RWPE1 (cell line): ENCODE measurements at regions not wholly inside any gene's neighbourhood (a gene's known extent, or its start where the extent isn't known, plus 50 kb on each side); places are given as distances from the start of the nearest gene placed in this dataset.

ENCODE experiments used
- CTCF ChIA-PET: fragments of 350-600 bp; sonication (Branson Sonifier 250); formaldehyde crosslinking; extraction: SDS; loops from one replicate; lab custom pipeline; 2021; lab: Yijun Ruan, JAX
- POLR2A ChIA-PET: fragments of 400-600 bp; formaldehyde crosslinking; extraction: SDS; loops from one replicate; lab custom pipeline; 2020; ENCODE audit warnings: antibody characterized with exemption; ENCODE audit not compliant: low non-redundant PET; lab: Yijun Ruan, JAX
- DNase-seq: peaks from one replicate; pipeline ENCODE4 v3.0.0; 2012; ENCODE audit warnings: low spot score
- H3K27ac ChIP-seq: fragments of 450-650 bp; 2 replicates; pipeline ENCODE4 v1.5.1; 2017
- CTCF ChIP-seq: fragments of 450-650 bp; conservative IDR thresholded peaks from 2 replicates; pipeline ENCODE4 v1.5.1; 2017; ENCODE audit warnings: low read depth, mild to moderate bottlenecking

- CTCF ChIA-PET: interaction anchor here (0.5 to 0.7 kb wide), 4 partner anchors 14 to 1223 kb away, joined by 3 read pairs; no protein-coding TSS in a partner anchor
- POLR2A ChIA-PET: no interaction called here
- no peak overlapping the region for H3K27ac ChIP-seq
- peak; percentile 34 for TF ChIP-seq CTCF
- peak; percentile 13 for DNase-seq
Observed at GRCh38 chr6:80742481-80742880, 636.0 kb downstream of the BCKDHB start.

- H3K27ac ChIP-seq: no peak overlapping the region
- CTCF ChIA-PET: interaction anchor here (0.7 kb wide), 1 partner anchor 271 kb away, joined by 4 read pairs; no protein-coding TSS in a partner anchor
- POLR2A ChIA-PET: no interaction called here
- no peak for TF ChIP-seq CTCF
- DNase-seq: no peak
Observed at GRCh38 chr6:80733641-80734040, 627.2 kb downstream of the BCKDHB start.

DNA sequence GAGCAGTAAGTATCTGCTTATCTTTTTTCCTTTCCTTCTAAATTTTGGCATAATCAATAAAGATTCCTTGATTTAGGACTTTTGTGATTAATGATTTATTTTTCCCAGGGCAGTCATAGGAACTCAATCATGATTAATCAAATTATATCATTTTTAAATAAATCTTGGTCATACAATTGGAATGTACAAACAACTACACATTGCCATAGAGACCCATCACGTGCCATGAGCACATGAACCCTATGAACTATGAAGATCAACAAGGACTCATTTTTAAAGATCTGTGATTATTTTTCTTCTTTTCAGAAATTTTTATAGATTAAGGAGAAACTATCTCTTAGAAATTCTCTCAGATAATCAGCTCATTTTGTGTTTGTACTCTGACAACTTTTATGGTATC, 622.4 kb downstream of the BCKDHB start:
- no peak overlapping the region for H3K27ac ChIP-seq
- CTCF ChIA-PET: no interaction called here
- DNase-seq: peak; percentile 1
- no peak for TF ChIP-seq CTCF
- POLR2A ChIA-PET: no interaction called here

- TF ChIP-seq CTCF: no peak
- CTCF ChIA-PET: interaction anchor here (0.6 kb wide), 1 partner anchor 964 kb away, joined by 3 read pairs; no protein-coding TSS in a partner anchor
- no peak for DNase-seq
- no peak overlapping the region for H3K27ac ChIP-seq
- POLR2A ChIA-PET: no interaction called here
Observed at GRCh38 chr6:80728101-80728750, 621.8 kb downstream of the BCKDHB start.

DNA sequence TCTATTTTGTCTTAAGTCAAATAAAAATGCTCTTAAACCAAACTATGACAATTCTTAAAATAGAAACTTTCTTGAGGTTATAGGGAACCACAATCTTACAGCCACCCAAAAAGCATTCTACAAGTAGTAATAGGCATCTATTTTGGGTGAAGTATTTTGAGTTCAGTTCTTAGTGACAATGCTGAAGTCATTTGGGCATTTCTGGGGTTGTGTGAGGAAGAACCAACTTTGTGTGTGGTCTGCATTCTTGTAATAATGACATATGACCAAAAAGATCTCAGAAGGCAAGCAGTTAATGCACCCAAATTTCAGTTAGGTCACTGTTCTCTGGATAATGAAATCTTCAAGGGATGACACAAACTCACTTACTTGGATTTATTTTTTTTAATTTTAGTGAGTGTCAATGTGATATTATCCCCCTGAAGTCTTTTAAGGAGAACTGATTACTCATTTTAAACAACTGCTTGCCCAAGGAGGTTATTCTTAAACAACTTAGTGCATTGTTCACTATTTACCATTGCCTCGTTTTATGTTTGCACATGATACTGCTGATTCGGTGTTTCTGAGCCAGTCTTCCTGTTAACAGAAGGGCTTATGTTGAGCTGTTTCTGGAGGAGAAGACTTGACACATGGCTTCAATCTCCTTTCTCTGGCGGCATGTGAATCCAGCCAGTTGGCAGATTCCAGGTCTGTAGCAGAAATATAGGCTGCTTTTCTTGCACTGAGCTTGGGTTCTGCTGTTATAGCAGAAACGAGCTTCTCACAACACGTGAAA, 618.9 kb downstream of the BCKDHB start:
- H3K27ac ChIP-seq: no peak overlapping the region
- CTCF ChIA-PET: no interaction called here
- DNase-seq: no peak
- POLR2A ChIA-PET: no interaction called here
- TF ChIP-seq CTCF: no peak

DNA sequence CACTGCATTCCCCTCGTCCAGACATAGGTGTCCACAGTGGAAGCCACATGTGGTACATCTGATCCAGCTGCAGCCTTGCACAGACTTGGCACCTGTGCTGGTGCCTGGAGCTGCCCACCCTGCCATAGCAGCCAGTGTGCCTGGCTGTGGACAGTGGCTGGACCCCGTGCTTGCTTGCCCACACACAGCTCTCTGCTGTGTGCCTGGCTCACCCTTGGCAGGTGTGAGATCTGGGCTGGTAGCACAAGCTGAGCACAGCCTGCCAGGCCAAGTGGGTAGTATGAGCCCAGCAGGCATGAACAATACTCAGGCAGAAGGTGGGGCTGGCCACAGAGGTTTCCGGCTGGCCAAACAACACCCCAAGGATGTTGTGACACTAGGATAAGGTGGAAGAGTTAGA, 614.4 kb downstream of the BCKDHB start:
- TF ChIP-seq CTCF: no peak
- POLR2A ChIA-PET: no interaction called here
- H3K27ac ChIP-seq: no peak overlapping the region
- CTCF ChIA-PET: interaction anchor here (0.9 kb wide), 1 partner anchor 9 kb away, joined by 3 read pairs; no protein-coding TSS in a partner anchor
- DNase-seq: no peak
